ENCODE measurements at regions not wholly inside any gene's neighbourhood (a gene's known extent, or its start where the extent isn't known, plus 50 kb on each side); places are given as distances from the start of the nearest gene placed in this dataset.
"Not testable (repeated sequence)": the region's sequence is repeated elsewhere in the genome, so short reads cannot be mapped to it uniquely, and the experiment has no call there.

DNA sequence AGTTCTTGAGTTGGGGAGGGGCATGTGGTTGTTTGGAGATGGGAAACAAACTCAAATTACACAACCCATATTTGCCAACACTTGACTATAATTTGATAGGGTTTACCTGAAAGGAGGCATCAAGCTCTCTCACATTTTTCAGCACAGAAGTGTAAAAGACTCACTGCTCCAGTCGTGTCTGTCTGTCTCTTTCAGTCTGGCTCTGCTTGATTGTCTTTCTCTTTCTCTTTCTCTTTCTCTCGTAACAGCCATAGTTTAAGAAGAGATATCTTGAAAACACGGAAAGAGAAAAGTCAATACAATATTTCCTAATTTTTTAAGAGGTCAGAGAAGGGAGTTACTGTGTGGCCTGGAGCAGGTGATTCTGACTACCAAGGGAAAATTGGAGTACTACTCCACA is 413.6 kb upstream of the CXorf51A start:
- H3K4me1 ChIP-seq (ENCODE audit: insufficient read depth, low read length): no peaks in the 10 kb centered on the region
- H3K36me3 ChIP-seq (ENCODE audit: insufficient read depth, low read length): no peaks in the 10 kb centered on the region
- H3K4me3 ChIP-seq (ENCODE audit: low read depth in 1 of 2, low read length in 2 of 2): no peak overlapping the region
- DNase-seq: no peak
- no peak overlapping the region for H3K4me2 ChIP-seq (ENCODE audit: insufficient read depth, low read length)
- H3K27ac ChIP-seq (ENCODE audit: low read length): no peak overlapping the region
- ATAC-seq (ENCODE audit: insufficient read depth, low read depth): no peak
- H4K20me1 ChIP-seq (ENCODE audit: insufficient read depth, low read length): no peaks in the 10 kb centered on the region
- H3K27me3 ChIP-seq (ENCODE audit: insufficient read depth, low read length, poor library complexity): no peaks in the 10 kb centered on the region
- TF ChIP-seq, protein P1, sequence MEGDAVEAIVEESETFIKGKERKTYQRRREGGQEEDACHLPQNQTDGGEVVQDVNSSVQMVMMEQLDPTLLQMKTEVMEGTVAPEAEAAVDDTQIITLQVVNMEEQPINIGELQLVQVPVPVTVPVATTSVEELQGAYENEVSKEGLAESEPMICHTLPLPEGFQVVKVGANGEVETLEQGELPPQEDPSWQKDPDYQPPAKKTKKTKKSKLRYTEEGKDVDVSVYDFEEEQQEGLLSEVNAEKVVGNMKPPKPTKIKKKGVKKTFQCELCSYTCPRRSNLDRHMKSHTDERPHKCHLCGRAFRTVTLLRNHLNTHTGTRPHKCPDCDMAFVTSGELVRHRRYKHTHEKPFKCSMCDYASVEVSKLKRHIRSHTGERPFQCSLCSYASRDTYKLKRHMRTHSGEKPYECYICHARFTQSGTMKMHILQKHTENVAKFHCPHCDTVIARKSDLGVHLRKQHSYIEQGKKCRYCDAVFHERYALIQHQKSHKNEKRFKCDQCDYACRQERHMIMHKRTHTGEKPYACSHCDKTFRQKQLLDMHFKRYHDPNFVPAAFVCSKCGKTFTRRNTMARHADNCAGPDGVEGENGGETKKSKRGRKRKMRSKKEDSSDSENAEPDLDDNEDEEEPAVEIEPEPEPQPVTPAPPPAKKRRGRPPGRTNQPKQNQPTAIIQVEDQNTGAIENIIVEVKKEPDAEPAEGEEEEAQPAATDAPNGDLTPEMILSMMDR (IDR thresholded peaks at IDR 0.05; ENCODE audit: borderline replicate concordance, extremely low read depth, low read length, poor library complexity, severe bottlenecking): no peak
- no peak for TF ChIP-seq EZH2 (IDR thresholded peaks at IDR 0.05; ENCODE audit: borderline replicate concordance, low read depth, low read length, severe bottlenecking)
- H2AFZ ChIP-seq (ENCODE audit: low read depth, low read length): no peak overlapping the region
- no peaks in the 10 kb centered on the region for H3K79me2 ChIP-seq (ENCODE audit: insufficient read depth, low read length)
- no peak overlapping the region for H3K9ac ChIP-seq (ENCODE audit: low read depth, low read length)
- no peaks in the 10 kb centered on the region for H3K9me3 ChIP-seq (ENCODE audit: insufficient read depth, low read length, severe bottlenecking)

DNA sequence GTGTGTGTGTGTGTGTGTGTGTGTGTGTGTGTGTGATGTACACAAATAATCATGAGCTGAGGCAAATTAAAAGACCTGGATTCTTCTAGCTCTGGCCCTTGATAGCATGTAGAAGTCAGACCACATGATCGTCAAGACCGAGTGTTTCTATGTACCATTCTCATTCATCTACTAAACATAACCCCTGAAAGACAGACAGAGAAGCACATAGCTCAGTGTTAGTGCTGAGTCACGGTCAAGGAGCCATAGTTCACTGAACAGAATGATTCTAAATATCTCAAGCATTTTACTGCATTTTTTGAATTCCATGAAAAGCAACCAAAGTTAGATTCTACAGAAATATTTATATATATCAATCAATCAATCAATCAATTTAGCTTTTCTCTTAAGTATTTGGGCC is 412.3 kb upstream of the CXorf51A start:
- no peaks in the 10 kb centered on the region for H3K9me3 ChIP-seq (ENCODE audit: insufficient read depth, low read length, severe bottlenecking)
- TF ChIP-seq EZH2 (IDR thresholded peaks at IDR 0.05; ENCODE audit: borderline replicate concordance, low read depth, low read length, severe bottlenecking): no peak
- TF ChIP-seq, protein P1 (IDR thresholded peaks at IDR 0.05; ENCODE audit: borderline replicate concordance, extremely low read depth, low read length, poor library complexity, severe bottlenecking): no peak
- H3K4me2 ChIP-seq (ENCODE audit: insufficient read depth, low read length): no peak overlapping the region
- H3K4me1 ChIP-seq (ENCODE audit: insufficient read depth, low read length): no peaks in the 10 kb centered on the region
- DNase-seq: no peak
- no peaks in the 10 kb centered on the region for H3K27me3 ChIP-seq (ENCODE audit: insufficient read depth, low read length, poor library complexity)
- H3K27ac ChIP-seq (ENCODE audit: low read length): no peak overlapping the region
- no peak overlapping the region for H3K9ac ChIP-seq (ENCODE audit: low read depth, low read length)
- H3K36me3 ChIP-seq (ENCODE audit: insufficient read depth, low read length): no peaks in the 10 kb centered on the region
- ATAC-seq (ENCODE audit: insufficient read depth, low read depth): no peak
- H2AFZ ChIP-seq (ENCODE audit: low read depth, low read length): no peak overlapping the region
- H3K4me3 ChIP-seq (ENCODE audit: low read depth in 1 of 2, low read length in 2 of 2): no peak overlapping the region
- H3K79me2 ChIP-seq (ENCODE audit: insufficient read depth, low read length): no peaks in the 10 kb centered on the region
- H4K20me1 ChIP-seq (ENCODE audit: insufficient read depth, low read length): no peaks in the 10 kb centered on the region

DNA sequence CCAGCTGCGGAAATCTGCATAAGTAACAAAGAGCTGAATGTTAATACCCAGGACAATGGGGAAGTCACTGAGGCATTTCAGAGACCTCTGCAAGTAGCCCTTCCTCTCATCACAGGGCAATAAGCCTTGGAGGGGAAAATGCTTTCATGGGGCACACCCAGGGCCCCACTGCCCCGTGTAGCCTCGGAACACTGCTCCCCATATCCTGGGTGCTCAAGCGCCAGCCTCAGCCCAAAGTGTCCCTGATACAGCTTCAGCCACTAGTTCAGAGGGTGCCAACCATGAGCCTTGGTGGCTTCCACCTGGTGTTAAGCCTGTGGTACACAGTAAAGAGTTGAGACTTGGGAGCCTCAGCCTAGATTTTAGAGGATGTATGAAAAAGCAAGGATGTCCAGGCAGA is 402.8 kb upstream of the CXorf51A start:
- Histone ChIP-seq H3K4me1 (ENCODE audit: insufficient read depth, low read length) (no peaks in the 10 kb centered on the region), H3K4me2 (ENCODE audit: insufficient read depth, low read length) (no peak overlapping the region), H3K4me3 (ENCODE audit: low read depth in 1 of 2, low read length in 2 of 2) (no peak overlapping the region), H3K9me3 (ENCODE audit: insufficient read depth, low read length, severe bottlenecking) (no peaks in the 10 kb centered on the region), H3K36me3 (ENCODE audit: insufficient read depth, low read length) (no peaks in the 10 kb centered on the region), H2AFZ (ENCODE audit: low read depth, low read length) (no peak overlapping the region), H3K27me3 (ENCODE audit: insufficient read depth, low read length, poor library complexity) (no peaks in the 10 kb centered on the region), H3K79me2 (ENCODE audit: insufficient read depth, low read length) (no peaks in the 10 kb centered on the region), H3K27ac (ENCODE audit: low read length) (no peak overlapping the region), H3K9ac (ENCODE audit: low read depth, low read length) (no peak overlapping the region), H4K20me1 (ENCODE audit: insufficient read depth, low read length) (no peaks in the 10 kb centered on the region)
- no peak for TF ChIP-seq EZH2 (IDR thresholded peaks at IDR 0.05; ENCODE audit: borderline replicate concordance, low read depth, low read length, severe bottlenecking)
- TF ChIP-seq, protein P1 (IDR thresholded peaks at IDR 0.05; ENCODE audit: borderline replicate concordance, extremely low read depth, low read length, poor library complexity, severe bottlenecking): no peak
- no peak for DNase-seq
- no peak for ATAC-seq (ENCODE audit: insufficient read depth, low read depth)

DNA sequence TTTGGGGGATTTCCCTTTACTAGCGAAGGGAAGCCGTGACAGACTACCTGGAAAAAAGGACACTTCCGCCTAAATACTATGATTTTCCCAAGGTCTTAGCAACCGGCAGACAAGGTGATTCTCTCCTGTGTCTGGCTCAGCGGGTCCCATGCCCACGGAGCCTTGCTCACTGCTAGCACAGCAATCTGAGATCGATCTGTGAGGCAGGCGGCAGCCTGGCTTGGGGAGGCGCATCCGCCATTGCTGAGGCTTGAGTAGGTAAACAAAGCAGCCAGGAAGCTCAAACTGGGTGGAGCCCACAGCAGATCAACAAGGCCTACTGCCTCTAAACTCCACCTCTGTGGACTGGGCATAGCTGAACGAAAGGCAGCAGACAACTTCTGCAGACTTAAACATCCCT is 385.9 kb upstream of the CXorf51A start:
- H2AFZ ChIP-seq (ENCODE audit: low read depth, low read length); H3K9ac ChIP-seq (ENCODE audit: low read depth, low read length); H3K9me3 ChIP-seq (ENCODE audit: insufficient read depth, low read length, severe bottlenecking); DNase-seq; H3K36me3 ChIP-seq (ENCODE audit: insufficient read depth, low read length); H3K27ac ChIP-seq (ENCODE audit: low read length); H3K4me3 ChIP-seq (ENCODE audit: low read depth in 1 of 2, low read length in 2 of 2); H4K20me1 ChIP-seq (ENCODE audit: insufficient read depth, low read length); H3K27me3 ChIP-seq (ENCODE audit: insufficient read depth, low read length, poor library complexity); H3K79me2 ChIP-seq (ENCODE audit: insufficient read depth, low read length); ATAC-seq (ENCODE audit: insufficient read depth, low read depth); H3K4me1 ChIP-seq (ENCODE audit: insufficient read depth, low read length); H3K4me2 ChIP-seq (ENCODE audit: insufficient read depth, low read length): not testable (repeated sequence)
